ENCODE measurements at regions not wholly inside any gene's neighbourhood (a gene's known extent, or its start where the extent isn't known, plus 50 kb on each side); places are given as distances from the start of the nearest gene placed in this dataset.

DNA sequence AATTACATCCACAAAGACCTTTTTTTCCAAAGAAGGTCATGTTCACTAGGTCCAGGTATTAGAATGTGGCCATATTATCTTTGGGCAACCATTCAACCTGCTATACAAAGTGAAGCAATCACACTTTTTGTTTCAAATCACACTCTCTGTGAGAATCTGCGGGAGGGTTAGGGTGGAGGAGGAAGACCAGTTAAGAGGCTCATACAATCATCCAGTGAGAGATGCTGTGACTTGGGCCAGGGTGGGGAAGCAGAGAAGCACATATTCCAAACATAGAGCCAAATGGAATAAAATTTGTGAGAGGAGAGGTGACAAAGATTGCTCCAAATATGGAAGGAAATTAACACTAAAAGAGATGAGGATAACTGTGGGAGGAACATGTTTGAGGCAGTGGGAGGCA is 351.6 kb downstream of the CYRIA start:
- DNase-seq: no peak

GRCh38 chr2:16313235-16313975 is 352.2 kb downstream of the CYRIA start:
- no peak for DNase-seq

DNA sequence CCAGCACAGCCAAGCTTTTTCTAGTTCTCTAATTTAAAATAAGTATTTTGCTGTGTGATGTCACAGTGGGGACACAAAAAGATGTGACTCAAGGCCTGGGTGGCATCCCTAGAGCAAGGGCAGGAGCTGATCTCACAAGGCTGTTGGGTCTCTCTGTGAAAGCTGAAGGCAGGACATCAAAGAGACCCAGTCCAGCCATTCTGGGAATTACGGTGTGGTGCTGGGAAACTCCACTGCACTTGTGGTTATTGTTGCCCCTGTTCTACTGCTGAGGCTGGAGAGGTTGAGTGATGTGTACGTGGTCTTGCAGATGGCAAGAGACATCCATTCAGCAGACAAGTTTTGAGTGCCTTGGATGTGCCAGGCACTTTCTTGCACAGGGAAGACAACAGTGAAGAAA is 352.9 kb downstream of the CYRIA start:
- no peak for DNase-seq

DNA sequence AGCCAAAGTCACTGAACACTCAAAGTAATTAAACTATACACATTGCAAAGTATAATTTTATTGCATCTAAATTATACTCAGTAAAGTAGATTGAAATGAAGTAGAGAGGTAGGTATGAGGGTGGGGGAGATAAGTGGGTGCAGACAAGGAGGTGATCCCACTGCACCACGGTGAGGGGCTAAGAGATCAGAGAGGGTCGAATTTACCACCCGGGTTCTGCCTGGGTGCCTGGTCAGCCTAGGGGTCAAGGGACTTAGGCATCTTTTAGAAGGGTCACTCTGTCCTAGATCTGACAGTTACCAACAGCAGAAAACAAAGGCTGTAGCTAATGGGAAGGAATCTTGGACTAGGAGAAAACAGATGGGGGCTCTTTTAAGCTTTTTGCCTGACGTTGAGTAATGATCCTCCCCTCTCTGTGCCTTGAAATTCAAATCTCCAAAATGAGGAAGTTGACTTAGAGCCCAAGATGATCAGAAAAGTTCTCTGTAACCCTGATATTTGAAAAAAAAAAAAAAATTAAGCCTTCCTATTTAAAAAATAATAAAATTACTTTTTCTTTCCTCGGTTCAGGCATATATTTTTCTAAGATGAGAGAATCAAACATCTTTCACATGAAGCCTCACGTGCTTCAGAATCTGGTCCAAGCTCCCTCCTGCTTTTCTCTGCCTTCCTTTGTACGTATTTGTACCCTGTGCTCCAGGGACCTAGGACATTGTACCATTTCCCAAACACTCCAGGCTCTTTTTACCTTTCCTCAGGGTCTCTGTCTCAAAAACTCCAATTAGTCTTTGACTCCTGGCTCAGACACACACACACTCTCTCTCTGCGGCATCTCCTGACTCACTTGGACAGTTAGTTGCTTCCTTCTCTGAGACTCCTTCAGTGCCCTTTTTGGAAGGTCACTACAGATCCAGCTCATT is 353.9 kb downstream of the CYRIA start:
- no peak for DNase-seq

- no peak for DNase-seq
Measured at GRCh38 chr2:16308816-16309215, 356.8 kb downstream of the CYRIA start.

DNA sequence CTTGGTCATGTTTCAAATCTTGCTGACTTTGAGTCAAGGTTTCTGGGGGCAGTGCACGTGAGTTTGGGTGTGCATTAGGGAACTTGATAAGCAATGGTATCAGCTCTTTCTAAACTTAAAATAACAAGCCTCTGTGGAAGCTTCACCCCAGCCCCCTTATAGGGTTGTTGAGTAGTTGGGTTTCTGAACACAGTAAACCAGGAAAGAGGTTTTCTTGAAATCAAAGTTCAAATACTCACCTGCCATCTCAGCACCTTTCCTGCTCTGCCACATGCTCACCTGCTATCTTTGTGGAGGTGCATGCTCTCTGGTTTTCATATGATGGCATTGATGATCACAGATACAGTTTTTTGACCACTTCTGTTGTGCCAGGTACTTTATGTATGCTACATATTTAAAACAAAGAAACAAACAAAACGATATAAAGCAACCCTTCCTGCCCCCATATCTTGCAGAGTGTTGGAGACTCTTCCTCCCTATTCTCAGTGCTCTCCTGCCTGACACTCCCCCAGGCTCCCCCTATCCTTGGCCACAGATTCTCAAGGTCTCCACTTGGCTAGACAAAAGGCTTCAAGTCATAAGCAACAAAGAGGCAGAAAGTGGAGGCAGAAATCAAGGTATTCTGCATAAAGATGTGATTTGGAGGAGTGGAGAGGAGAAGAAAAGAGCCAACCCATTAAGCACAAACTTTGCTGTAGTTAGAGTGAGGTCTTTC is 360.6 kb downstream of the CYRIA start:
- no peak for DNase-seq

DNA sequence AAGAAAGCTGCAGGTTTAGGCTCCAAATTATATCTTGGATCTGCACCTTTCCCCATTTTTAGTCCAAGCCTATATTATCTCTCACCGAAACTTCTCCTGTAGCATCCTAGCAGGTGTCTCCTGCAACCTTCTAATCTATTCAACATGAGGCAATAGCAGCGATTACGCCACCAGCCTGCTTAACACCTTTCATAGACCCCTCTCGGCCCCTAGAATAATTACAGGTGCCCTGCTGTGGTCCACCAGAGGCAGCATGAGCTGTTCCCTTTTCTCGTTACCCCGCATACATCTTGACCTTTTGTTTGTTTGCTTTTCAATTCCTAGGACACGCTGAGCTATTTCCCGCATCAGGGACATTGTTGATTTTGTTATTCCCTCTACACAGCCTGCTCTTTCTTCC is 361.9 kb downstream of the CYRIA start:
- DNase-seq: no peak

GRCh38 chr2:16303273-16303577 is 362.4 kb downstream of the CYRIA start:
- no peak for DNase-seq

DNA sequence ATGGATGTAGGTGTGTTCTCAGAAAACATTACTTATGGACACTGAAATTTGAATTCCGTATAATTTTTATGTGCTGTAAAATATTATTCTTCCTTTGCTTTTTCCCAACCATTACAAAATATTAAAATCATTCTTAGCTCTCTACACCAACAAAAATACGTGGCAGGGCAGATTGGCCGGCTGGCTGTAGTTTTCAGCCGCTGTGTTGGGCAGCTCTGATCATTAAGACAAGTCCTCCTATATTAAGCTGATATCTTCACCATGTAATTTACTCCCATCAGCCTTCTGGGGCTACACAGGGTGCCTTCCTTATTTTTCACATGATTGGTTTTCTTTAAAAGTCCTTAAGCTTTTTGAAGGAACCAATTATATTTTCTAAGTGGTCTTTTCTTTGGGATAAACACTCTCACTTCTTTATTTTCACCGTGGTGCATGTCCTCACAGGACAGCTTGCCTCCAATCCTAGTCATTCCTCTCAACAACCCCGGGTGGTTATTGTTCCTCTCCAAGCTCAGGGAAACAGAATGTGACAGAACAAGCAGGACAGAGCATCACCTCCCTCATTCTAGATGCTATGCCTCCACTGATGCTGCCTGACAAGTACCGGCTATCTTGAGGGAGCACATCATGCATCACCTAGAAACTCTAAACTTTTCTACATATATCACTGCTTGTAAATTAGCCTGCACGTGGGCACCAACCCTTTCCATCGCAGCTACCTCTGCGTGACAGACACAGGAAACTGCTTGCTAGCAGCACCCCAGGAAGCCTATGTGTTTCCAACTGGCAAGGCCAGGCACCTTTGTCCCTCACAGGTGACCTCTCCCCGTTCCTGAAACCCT is 362.3 kb downstream of the MYCN start:
- no peak for DNase-seq

GRCh38 chr2:16301961-16302360 is 361.6 kb downstream of the MYCN start:
- DNase-seq: no peak

DNA sequence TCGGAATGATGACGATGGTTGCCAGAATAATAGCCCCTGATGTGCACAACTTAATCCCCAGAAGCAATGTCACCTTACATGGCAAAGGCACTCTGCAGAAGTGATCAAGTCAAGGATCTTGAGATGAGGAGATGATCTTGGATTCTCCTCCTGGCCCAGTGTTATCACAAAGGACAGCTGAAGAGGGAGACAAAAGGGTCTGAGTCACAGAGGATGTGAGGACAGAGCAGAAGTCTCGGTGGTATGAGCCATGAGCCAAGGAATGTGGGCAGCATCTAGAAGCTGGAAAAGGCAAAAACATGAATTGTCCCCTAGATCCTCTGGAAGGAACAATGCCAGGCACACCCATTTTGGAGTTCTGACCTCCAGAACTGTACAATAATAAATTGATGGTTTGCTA is 358.5 kb downstream of the MYCN start:
- DNase-seq: no peak

GRCh38 chr2:16296331-16297250 is 356.2 kb downstream of the MYCN start:
- DNase-seq: no peak

GRCh38 chr2:16296038-16296290 is 355.6 kb downstream of the MYCN start:
- DNase-seq: no peak

DNA sequence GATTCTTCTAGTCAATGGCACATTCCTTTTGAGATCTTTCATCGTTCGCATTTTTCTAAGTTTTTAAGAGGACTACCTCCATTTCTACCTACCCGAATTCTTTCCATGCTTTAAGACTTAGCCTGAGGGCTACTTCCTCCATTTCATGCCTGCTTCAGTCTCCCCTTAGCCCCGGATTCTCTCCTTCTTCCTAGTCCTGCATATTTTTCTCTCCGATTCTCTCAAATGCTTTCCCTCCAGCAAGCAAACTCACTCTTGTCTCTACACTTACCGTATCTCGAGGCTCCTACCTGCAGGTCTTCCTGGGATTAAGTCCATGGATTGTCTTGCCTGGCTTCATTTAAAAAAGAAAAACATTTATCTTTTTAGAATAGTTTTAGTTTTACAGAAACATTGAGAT is 354.4 kb downstream of the MYCN start:
- no peak for DNase-seq

DNA sequence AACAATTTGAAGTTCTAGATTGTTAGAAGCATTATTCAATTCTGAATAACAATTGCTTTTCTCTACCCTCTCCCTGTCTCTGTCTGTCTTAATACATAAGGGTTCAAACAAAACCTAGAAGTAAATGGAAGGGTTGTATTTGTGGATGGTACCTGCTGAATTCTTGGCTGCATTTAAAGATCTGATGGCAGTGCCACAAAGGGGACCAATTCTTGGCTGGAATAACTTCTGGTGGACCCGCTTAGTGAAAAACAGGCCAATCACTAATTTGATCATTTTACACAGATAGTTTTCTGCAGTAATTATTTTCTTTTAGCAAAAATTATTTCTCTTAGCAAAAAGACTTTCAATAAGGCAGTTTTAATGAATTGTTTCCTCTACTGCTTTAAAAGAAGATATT is 353.5 kb downstream of the MYCN start:
- no peak for DNase-seq

DNA sequence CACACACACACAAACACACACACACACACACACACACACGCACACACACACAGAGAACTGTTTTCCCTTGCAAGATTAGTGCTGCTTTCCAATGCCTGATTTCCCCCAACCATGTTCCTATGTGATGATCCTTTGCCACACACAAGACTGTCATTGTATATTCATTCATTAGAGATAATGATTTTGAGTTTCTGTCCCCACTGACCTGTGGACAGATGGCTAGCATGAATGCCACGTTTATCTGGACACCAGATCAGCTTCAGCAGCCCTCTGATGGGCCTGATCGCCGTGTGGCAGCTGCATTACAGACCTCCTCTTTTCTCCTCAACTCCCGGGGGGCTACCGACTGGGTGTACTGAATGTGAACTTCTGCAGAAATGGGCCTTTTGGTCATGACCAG is 353.0 kb downstream of the MYCN start:
- no peak for DNase-seq

DNA sequence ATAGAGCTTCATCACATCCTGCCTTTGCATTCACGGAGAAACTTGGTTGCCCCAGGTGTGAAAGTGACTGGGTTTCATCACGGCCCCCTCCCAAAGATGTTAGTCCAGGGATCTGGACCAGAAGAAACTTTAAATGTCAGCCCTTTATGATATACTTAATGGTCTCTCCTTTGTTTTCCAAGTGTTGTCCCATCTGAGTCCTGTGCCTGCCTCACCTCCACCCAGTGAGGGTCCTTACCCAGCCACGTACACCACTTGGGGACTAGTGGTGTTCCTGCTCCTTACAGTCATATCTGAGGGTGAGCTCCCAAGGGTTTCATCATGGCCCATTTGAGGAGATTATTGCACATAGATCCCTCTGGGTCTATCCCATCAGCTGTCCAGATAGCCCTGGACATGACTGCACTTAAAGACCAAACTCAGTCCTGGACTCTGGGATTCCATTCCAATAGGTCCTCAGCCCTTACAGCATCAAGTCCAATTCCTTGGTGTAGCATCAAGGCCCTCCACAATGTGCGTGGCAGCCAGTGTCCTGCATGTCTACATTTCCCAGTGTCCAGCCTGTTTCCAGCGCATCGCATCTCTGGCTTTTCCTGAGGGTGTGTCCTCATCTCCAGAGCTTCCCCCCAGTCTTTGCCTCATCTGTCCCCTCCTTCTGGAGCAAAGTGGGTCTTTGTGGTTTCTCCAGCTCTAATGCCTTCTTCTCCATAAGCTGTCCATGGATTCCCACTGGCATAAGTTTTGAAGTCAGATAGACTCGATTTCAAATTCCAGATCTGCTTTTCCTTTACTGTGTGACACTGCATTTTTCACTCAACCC is 351.6 kb downstream of the MYCN start:
- DNase-seq: no peak

GRCh38 chr2:16291226-16291625 is 350.9 kb downstream of the MYCN start:
- DNase-seq: no peak

GRCh38 chr2:16290311-16291020 is 350.1 kb downstream of the MYCN start:
- DNase-seq: no peak

DNA sequence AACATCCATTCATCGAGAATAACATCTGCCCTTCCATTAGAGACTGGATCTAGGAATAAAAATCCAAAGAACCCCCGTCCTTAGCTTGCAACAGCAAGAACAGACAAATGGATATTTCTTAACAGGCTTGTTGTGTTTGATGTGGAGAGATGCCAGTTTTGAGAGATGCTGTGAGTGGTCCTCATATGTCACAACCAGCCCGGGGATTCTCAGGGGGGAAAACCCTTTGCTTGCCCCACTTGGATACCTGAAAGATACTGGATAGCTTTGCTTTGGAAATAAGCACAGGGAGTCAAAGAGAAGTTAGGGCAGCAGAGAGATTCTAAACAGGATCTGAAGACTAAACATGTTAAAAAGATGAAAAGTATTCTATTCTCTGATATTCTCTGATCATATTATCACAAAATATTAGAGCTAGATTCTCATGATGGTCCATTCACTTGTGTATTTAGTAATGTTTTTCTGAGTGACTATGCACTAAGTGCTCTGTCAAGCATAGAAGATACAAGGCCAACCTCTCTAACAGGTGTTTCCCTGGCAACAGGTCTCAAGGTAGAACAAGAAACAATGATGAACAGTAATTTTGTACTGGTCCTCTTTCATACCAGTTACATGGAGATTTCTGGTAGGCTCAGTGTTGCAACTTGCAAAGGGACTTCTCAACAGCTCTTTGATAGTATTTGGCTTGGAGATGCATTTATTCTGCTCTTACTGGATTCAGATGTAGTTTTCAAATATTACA is 348.2 kb downstream of the MYCN start:
- no peak for DNase-seq
